Astrocyte (in vitro differentiated cells and primary cell): ENCODE measurements at regions not wholly inside any gene's neighbourhood (a gene's known extent, or its start where the extent isn't known, plus 50 kb on each side); places are given as distances from the start of the nearest gene placed in this dataset.

Source experiments
- CTCF ChIP-seq: IDR thresholded peaks from 2 replicates; pipeline ENCODE4 v1.5.1; 2011; ENCODE audit warnings: low read depth, mild to moderate bottlenecking, inconsistent platforms, low read length, moderate library complexity; ENCODE audit not compliant: insufficient read depth
- EZH2 ChIP-seq: IDR thresholded peaks from 2 replicates; pipeline ENCODE4 v1.6.1; 2012; ENCODE audit warnings: mild to moderate bottlenecking, low read length, inconsistent platforms; ENCODE audit not compliant: insufficient read depth

GRCh38 chr16:49150341-49150740 lies 131.3 kb downstream of the CBLN1 start:
- TF ChIP-seq CTCF (no peak), EZH2 (no peak)
